ENCODE measurements at regions not wholly inside any gene's neighbourhood (a gene's known extent, or its start where the extent isn't known, plus 50 kb on each side); places are given as distances from the start of the nearest gene placed in this dataset.
"Not testable (repeated sequence)": the region's sequence is repeated elsewhere in the genome, so short reads cannot be mapped to it uniquely, and the experiment has no call there.

DNA sequence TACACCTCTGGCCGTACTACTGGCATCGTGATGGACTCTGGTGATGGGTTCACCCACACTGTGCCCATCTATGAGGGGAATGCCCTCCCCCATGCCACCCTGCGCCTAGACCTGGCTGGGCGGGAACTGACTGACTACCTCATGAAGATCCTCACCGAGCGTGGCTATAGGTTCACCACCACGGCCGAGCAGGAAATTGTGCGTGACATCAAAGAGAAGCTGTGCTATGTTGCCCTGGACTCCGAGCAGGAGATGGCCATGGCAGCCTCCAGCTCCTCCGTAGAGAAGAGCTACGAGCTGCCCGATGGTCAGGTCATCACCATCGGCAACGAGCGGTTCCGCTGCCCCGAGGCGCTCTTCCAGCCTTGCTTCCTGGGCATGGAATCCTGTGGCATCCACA lies 98.9 kb downstream of the CCDC74A start:
- H3K4me3 ChIP-seq (ENCODE audit: low read depth, low read length); H3K27ac ChIP-seq (ENCODE audit: low read depth); H3K4me1 ChIP-seq (ENCODE audit: insufficient read depth); DNase-seq (ENCODE audit: extremely low spot score); H3K36me3 ChIP-seq (ENCODE audit: insufficient read depth): not testable (repeated sequence)
- 91% methylated on average over 19 of the region's 19 CpGs for WGBS

- H3K4me1 ChIP-seq (ENCODE audit: insufficient read depth); H3K27ac ChIP-seq (ENCODE audit: low read depth); DNase-seq (ENCODE audit: extremely low spot score); H3K4me3 ChIP-seq (ENCODE audit: low read depth, low read length); H3K36me3 ChIP-seq (ENCODE audit: insufficient read depth): not testable (repeated sequence)
- 54% methylated on average over 2 of the region's 2 CpGs for WGBS
Measured at GRCh38 chr2:131627777-131628176, 100.1 kb downstream of the CCDC74A start.

- not testable (repeated sequence) for H3K36me3 ChIP-seq (ENCODE audit: insufficient read depth); H3K4me3 ChIP-seq (ENCODE audit: low read depth, low read length); DNase-seq (ENCODE audit: extremely low spot score); H3K27ac ChIP-seq (ENCODE audit: low read depth); H3K4me1 ChIP-seq (ENCODE audit: insufficient read depth)
- WGBS = 92% methylated on average over 2 of the region's 2 CpGs
Measured at GRCh38 chr2:131631648-131632047, 104.0 kb downstream of the CCDC74A start.

- WGBS = 91% methylated on average over 8 of the region's 8 CpGs
- not testable (repeated sequence) for H3K4me3 ChIP-seq (ENCODE audit: low read depth, low read length); H3K27ac ChIP-seq (ENCODE audit: low read depth); H3K36me3 ChIP-seq (ENCODE audit: insufficient read depth); DNase-seq (ENCODE audit: extremely low spot score); H3K4me1 ChIP-seq (ENCODE audit: insufficient read depth)
Measured at GRCh38 chr2:131633405-131633804, 105.7 kb downstream of the CCDC74A start.

GRCh38 chr2:131633827-131634695 lies 106.4 kb downstream of the CCDC74A start:
- DNase-seq (ENCODE audit: extremely low spot score); H3K36me3 ChIP-seq (ENCODE audit: insufficient read depth); H3K4me1 ChIP-seq (ENCODE audit: insufficient read depth); H3K27ac ChIP-seq (ENCODE audit: low read depth); H3K4me3 ChIP-seq (ENCODE audit: low read depth, low read length): not testable (repeated sequence)
- WGBS = 89% methylated on average over 10 of the region's 10 CpGs

DNA sequence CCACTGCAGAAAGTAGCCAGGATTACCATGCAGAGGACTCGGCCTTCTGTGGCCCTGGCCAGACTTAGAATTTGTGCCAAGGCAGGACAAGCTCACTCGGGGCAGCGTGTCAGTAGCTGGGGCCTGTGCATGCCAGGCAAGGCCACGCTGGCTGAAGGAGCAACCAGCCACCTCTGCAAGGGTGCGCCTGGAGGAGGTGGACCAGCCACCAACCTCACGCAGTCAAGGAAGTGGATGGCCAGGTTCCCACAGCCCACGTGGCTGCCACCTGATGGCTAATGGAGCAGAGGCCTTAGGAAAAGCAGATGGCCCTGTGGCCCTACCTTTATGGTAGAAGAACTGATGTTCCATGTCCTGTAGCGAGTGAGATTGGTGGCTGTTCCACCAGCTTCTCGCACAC lies 107.9 kb downstream of the CCDC74A start:
- DNase-seq (ENCODE audit: extremely low spot score) = no peak
- H3K27ac ChIP-seq (ENCODE audit: low read depth) = no peak overlapping the region
- H3K4me3 ChIP-seq (ENCODE audit: low read depth, low read length) = no peak overlapping the region
- 85% methylated on average over 9 of the region's 9 CpGs for WGBS
- H3K4me1 ChIP-seq (ENCODE audit: insufficient read depth) = no peaks in the 10 kb centered on the region
- H3K36me3 ChIP-seq (ENCODE audit: insufficient read depth) = no peaks in the 10 kb centered on the region

- not testable (repeated sequence) for DNase-seq (ENCODE audit: extremely low spot score); H3K36me3 ChIP-seq (ENCODE audit: insufficient read depth); H3K4me3 ChIP-seq (ENCODE audit: low read depth, low read length); H3K4me1 ChIP-seq (ENCODE audit: insufficient read depth); H3K27ac ChIP-seq (ENCODE audit: low read depth)
- 84% methylated on average over 7 of the region's 7 CpGs for WGBS
Measured at GRCh38 chr2:131636704-131637308, 109.1 kb downstream of the CCDC74A start.

DNA sequence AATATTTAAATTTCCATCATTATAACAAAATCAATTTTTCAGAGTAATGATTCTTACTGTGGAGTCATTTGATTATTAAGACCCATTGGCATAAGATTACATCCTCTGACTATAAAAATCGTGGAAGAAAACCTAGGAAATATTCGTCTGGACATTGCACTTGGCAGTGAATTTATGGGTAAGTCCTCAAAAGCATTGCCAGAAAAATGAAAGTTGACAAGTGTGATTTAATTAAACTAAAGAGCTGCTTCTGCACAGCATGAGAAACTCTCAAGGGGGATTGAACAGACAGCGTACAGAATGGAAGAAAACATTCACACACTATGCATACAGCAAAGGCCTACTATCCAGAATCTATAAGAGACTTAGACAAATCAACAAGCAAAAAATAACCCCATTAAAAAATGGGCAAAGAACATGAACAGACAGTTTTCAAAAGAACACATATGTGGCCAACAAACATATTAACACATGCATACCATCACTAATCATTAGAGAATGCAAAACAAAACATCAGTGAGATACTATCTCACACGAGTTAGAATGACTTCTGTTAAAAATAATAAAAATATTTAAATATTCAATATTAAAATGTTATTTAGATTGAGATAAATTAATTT lies 111.4 kb downstream of the CCDC74A start:
- H3K4me3 ChIP-seq (ENCODE audit: low read depth, low read length); H3K27ac ChIP-seq (ENCODE audit: low read depth); DNase-seq (ENCODE audit: extremely low spot score); H3K4me1 ChIP-seq (ENCODE audit: insufficient read depth); H3K36me3 ChIP-seq (ENCODE audit: insufficient read depth): not testable (repeated sequence)
- WGBS = 65% methylated on average over 4 of the region's 4 CpGs

- no peak overlapping the region for H3K27ac ChIP-seq (ENCODE audit: low read depth)
- no peak for DNase-seq (ENCODE audit: extremely low spot score)
- no peaks in the 10 kb centered on the region for H3K36me3 ChIP-seq (ENCODE audit: insufficient read depth)
- no peak overlapping the region for H3K4me3 ChIP-seq (ENCODE audit: low read depth, low read length)
- H3K4me1 ChIP-seq (ENCODE audit: insufficient read depth) = no peaks in the 10 kb centered on the region
- WGBS = 61% methylated on average over 3 of the region's 3 CpGs
Measured at GRCh38 chr2:131641414-131642206, 113.9 kb downstream of the CCDC74A start.

DNA sequence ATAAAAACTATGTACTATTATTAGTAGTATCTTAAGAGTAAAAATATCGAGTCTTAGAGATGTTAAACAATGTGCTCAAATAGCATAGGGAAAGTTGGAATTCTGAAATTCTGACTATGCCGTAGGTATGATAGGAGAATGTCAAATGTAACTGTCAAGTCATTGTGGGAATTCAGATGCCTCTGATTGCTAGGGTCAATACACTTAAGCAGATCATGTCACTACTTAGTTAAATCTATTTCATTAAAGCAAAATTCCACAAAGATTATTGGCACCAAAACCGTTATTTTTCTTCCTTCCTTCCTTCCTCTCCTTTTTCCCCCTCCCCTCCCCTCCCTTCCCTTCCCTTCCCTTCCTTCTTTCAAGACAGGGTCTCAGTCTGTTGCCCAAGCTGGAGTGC lies 115.5 kb downstream of the CCDC74A start:
- not testable (repeated sequence) for H3K4me1 ChIP-seq (ENCODE audit: insufficient read depth); H3K36me3 ChIP-seq (ENCODE audit: insufficient read depth); DNase-seq (ENCODE audit: extremely low spot score); H3K27ac ChIP-seq (ENCODE audit: low read depth); H3K4me3 ChIP-seq (ENCODE audit: low read depth, low read length)
- WGBS = 51% methylated on average over 3 of the region's 3 CpGs

DNA sequence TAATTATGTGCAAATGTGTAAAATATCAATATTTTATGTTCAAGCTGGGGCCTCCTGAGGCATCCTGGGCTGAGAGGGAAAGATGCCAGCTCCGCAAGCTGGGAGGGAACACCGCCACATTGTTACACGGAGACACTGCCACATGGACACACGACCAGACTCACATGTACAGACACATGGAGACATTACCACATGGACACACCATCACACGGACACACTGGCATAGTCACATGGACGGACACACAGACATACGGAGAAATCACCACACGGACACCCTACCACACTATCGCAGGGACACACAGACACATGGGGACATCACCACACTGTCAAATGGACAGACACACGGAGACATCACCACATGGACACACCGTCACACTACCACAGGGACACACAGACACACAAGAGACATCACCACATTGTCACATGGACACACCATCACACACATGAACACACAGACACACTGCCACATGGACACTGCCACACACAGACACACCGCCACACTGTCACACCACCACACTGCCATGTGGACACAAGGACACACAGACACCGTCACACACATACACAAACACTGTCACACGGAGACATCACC lies 117.6 kb downstream of the CCDC74A start:
- 89% methylated on average over 14 of the region's 14 CpGs for WGBS
- H3K4me3 ChIP-seq (ENCODE audit: low read depth, low read length) = no peak overlapping the region

GRCh38 chr2:131646220-131646619 lies 118.5 kb downstream of the CCDC74A start:
- DNase-seq (ENCODE audit: extremely low spot score); H3K27ac ChIP-seq (ENCODE audit: low read depth); H3K4me3 ChIP-seq (ENCODE audit: low read depth, low read length); H3K4me1 ChIP-seq (ENCODE audit: insufficient read depth); H3K36me3 ChIP-seq (ENCODE audit: insufficient read depth): not testable (repeated sequence)
- 87% methylated on average over 15 of the region's 15 CpGs for WGBS

More for the DNA sequence above, 117.6 kb downstream of the CCDC74A start:
- Histone ChIP-seq H3K4me1 (ENCODE audit: insufficient read depth) (no peaks in the 10 kb centered on the region), H3K27ac (ENCODE audit: low read depth) (no peak overlapping the region), H3K36me3 (ENCODE audit: insufficient read depth) (no peaks in the 10 kb centered on the region)
- no peak for DNase-seq (ENCODE audit: extremely low spot score)

- WGBS = 27% methylated on average over 47 of the region's 47 CpGs
- H3K4me1 ChIP-seq (ENCODE audit: insufficient read depth) = no peaks in the 10 kb centered on the region
- H3K4me3 ChIP-seq (ENCODE audit: low read depth, low read length) = no peak overlapping the region
- no peaks in the 10 kb centered on the region for H3K36me3 ChIP-seq (ENCODE audit: insufficient read depth)
- no peak for DNase-seq (ENCODE audit: extremely low spot score)
- H3K27ac ChIP-seq (ENCODE audit: low read depth) = no peak overlapping the region
Measured at GRCh38 chr2:131646669-131647297, 119.1 kb downstream of the CCDC74A start.
